GM18519 (cell line): ENCODE measurements at regions not wholly inside any gene's neighbourhood (a gene's known extent, or its start where the extent isn't known, plus 50 kb on each side); places are given as distances from the start of the nearest gene placed in this dataset.
"Not testable (repeated sequence)": the region's sequence is repeated elsewhere in the genome, so short reads cannot be mapped to it uniquely, and the experiment has no call there.

Source experiments
- ATAC-seq: cut with Tn5 transposase; IDR thresholded peaks from one replicate; pipeline ENCODE4 v1.9.1; 2021; ENCODE audit warnings: mild to moderate bottlenecking, moderate library complexity; ENCODE audit not compliant: unreplicated experiment, low FRiP score

DNA sequence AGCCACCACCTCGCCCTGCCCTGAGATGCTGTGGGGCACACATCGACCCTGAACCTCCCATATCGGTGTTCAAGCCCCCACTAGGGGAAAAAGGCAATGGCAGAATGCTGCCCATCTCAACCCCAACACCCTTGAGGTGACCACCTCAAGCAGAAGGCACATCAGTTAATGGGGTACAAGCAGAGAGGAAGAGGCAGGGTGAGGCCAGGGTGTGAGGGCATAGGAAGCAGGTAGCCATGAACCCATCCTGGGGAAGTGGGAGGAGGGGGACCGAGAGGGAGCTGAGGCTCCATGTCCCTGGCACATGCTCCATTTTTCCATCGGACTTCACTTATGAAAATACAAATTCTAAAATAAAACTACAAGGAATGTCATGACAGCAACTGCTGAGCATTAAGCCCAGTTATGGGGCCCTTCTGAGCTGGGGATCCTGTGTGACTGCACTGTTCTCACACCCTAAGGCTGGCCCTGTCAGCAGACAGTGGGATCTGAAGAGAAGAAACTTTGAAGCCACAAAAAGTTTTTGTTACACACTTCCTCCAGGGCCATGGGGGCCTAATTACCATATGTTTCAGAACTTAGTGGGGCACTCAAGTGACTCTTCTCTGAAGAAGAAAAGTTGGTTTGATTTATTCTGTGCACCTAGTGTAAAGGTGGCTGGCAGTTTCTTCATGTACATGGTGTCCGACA lies 68.2 kb upstream of the FAM241A start:
- no peak for ATAC-seq

DNA sequence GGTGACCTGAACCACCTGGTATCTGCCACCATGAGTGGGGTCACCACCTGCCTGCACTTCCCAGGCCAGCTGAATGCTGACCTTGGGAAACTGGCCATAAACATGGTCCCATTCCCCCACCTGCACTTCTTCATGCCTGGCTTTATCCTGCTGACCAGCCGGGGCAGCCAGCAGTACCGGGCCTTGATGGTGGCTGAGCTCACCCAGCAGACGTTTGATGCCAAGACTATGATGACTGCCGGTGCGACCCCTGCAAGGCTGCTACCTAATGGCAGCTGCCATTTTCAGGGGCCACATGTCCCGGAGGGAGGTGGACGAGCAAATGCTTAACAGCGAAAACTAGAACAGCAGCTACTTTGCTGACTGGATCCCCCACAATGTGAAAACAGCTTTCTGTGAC lies 67.5 kb upstream of the FAM241A start:
- no peak for ATAC-seq

GRCh38 chr4:112082954-112083586 lies 62.2 kb upstream of the FAM241A start:
- ATAC-seq, result no peak

GRCh38 chr4:112083587-112084347 lies 61.5 kb upstream of the FAM241A start:
- no peak for ATAC-seq

DNA sequence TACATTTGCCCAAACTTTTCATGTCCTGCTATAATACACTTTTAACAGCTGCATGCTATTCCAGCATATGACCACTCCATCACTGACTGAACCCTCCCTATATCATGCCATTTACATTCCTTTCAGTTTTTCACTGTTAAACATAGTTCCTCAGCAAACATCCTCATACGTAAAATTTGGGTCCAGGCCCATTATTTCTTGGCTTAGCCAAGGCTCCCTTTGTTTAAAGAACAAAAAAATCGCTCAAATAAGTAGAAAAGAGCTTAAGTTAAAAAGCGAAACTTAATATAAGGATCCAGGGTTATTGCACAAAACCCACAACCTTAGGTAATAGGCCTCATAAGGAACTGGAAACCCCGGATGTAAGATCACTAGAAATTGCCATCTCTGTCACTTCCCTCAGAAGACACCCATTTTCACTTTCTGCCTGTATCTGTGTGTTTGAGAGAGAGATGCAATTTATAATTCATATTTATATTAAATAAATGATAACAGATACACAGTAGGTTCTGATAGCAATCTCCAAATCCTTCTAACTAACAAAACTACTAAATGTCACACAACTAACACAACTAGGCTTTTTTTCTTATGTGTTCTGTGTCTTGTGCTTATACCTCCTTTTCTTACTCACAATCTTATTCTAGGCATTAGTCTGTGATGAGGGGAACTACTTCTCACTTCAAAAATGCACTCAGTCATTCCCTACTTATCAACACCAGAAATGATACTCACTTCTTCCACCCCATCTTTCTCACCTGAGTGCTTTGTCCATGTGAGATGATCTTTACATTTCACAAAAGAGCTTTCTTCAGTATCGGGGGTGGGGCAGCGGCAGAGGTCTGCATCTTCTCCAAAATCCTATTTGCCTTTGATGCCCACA lies 59.9 kb upstream of the FAM241A start:
- ATAC-seq, result no peak

- ATAC-seq, result no peak
These were observed 59.2 kb upstream of the FAM241A start for GRCh38 chr4:112086036-112086434.

GRCh38 chr4:112086661-112087060 lies 58.6 kb upstream of the FAM241A start:
- not testable (repeated sequence) for ATAC-seq

DNA sequence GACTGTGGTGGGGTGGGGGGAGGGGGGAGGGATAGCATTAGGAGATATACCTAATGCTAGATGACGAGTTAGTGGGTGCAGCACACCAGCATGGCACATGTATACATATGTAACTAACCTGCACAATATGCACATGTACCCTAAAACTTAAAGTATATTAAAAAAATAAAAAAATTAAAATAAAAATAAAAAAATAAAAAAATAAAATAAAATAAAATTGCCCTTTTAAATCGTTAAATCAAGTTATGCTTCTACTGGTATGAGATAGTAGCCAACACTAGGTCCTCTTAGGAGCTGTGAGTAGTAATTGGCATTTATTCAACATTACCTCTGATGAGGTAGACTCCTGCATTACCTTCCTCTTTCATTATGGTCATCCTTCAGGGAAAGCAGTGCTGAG lies 52.9 kb upstream of the FAM241A start:
- ATAC-seq, result not testable (repeated sequence)

- no peak for ATAC-seq
These were observed 51.5 kb upstream of the FAM241A start for GRCh38 chr4:112093636-112094202.

DNA sequence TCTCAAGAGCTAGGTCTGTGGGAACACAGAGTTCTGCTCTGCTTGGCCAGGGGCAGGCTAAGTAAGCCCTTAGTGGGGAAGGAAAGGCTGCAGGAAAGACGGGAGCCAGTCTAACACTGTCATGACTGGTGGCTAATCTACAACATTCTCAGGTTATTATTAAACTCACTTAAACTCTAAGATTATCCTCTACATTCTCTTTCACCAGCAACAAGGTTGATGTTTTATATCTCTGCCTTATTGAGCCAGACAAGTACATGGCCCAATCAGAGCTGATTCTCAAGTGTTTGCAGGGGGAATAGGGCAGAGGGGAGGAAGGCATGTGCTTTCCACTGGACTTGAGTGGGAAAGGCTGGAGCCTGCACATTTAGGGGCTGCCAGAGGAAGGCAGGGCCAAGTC lies 50.9 kb upstream of the FAM241A start:
- ATAC-seq, result no peak
